H54 (cell line): ENCODE measurements at regions not wholly inside any gene's neighbourhood (a gene's known extent, or its start where the extent isn't known, plus 50 kb on each side); places are given as distances from the start of the nearest gene placed in this dataset.

ENCODE experiments used
- DNase-seq: peaks from one replicate; pipeline ENCODE4 v3.0.0; 2011; ENCODE audit warnings: low spot score, mixed read lengths; ENCODE audit not compliant: insufficient read length
- FAIRE-seq: peaks from 3 replicates; lab custom pipeline; 2011; peaks lifted over from hg19 to GRCh38; lab: Jason Lieb, UNC
- POLR2A ChIP-seq: IDR thresholded peaks from 2 replicates; pipeline ENCODE4 v1.6.1; 2011; ENCODE audit warnings: low read depth, mild to moderate bottlenecking, low read length

DNA sequence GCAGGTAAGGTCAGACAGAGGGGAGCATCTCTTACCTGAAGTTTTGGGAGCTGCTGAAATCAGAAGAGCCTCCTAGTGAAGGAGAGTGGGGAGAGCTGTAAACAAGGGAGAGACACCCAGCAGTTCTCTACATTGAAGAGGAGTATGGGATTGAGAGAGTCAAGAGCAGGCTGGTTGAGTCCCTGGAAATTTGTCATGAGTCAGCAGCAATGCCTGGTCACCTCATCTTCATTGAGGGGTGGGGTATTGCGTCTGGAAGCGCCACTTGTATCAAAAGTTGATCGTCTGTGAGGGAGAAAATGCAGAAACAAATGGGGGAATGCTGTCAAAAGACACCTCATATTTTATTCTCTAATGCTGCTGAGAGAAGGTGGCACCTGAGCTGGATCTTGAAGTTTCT lies 256.6 kb upstream of the CFAP20DC start:
- FAIRE-seq (no peak), DNase-seq (no peak)
- no peak for TF ChIP-seq POLR2A

DNA sequence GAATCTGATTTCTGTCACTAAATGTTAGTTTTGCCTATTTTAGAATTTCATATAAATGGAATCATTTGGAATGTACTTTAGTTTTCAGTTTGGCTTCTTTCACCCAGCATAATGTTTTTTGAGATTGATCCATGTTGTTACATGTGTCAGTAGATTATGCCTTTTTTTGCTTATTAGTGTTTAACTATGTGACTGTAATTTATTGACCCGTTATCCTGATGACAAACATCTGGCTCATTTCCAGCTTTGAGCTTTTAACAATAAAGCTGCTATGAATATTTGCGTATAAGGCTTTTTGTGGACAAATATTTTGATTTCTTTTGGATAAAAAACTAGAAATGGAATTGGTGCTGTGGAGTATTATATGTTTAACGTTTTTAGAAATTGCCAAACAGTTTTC lies 254.5 kb upstream of the CFAP20DC start:
- no peak for TF ChIP-seq POLR2A
- FAIRE-seq (no peak), DNase-seq (no peak)

DNA sequence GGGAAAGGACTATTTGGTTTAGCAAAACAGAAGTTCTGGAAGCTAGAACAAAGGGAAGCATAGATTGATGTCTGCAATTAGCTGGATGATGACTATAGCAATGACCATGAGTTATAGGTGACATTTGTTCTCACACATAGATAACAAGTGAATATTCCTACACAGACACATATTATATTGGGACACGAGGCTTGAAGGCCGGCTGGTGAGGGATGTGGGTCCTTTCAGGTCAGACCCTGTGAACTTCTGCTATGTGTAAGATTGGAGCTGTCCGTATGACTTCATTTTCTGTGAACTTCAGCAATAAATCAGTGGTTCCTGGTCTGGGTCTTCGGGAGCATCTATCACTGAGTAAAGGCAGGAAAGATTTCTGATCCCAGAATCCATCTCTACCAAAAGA lies 253.6 kb upstream of the CFAP20DC start:
- no peak for DNase-seq
- TF ChIP-seq POLR2A: no peak
- no peak for FAIRE-seq

DNA sequence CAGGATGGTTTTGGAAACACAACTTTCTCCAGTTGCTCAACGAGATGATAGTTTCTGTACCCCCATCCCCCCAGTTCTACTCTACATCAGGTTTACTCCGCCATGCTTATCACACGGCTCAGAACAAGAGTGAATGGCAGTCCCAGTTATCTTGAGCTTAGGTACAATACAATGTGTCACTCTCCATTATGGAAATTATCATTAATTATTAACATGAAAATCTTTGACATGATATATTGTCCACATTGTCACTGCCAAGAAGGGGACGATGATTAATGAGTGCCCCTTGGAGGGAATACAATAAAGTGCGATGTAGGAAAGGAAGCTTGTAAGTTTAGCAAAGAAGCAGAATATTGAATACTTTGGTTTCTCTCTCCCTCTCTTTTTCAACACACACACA lies 252.6 kb upstream of the CFAP20DC start:
- FAIRE-seq (no peak), DNase-seq (no peak)
- no peak for TF ChIP-seq POLR2A

DNA sequence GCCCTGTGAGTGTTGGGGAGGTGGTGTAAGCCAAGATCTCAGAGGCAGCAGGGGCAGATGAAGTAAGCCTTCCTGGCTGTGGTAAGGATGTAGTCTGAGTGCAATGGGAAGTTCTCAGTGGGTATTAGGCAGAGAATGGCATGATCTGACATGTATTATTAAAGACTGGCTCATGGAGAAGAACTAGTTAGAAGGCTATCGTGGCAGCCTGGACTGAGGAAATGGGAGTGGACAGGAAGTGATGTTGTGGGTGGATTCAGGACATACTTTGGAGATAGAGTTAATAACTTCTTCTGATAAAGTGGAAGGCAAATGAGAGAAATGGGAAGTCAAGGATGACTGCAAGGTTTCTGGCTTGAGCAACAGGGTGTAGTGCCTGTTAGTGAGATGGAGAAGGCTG lies 250.9 kb upstream of the CFAP20DC start:
- DNase-seq (no peak), FAIRE-seq (no peak)
- no peak for TF ChIP-seq POLR2A

DNA sequence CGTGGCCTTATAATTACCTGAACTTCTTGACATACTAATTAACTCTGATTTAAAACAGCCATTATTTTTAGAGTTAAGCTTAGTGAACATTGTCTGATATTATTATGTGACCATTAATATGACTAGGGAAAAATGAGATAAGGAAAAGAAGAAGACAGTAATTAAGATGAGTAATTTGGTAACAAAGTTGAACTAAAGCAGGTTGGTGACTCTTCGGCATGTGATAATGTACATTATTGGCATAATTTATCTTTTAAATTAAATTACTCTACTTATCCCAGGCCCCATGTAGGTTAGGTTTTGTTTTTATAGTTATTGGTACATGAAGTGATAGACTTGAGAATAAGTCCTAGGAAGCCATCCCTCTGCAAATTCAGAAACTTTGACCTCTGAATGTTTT lies 249.7 kb upstream of the CFAP20DC start:
- DNase-seq (no peak), FAIRE-seq (no peak)
- TF ChIP-seq POLR2A: no peak

DNA sequence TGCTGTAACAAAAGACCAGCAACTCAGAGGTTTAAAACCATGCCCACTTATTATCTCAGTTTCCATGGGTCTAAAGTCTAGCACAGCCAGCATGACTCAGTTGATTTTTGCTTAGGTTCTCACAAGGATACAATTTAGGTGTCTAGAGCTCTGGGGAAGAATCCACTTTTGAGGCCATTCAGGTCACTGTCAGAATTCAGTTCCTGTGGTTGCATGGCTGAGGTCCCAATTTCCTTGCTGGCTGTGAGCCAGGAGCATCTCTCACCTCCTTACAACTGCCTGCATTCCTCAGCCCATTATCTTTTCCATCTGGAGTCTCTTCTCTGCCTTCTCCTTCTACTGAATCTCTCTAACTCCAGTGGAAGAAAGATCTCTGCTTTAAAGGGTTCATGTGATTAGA lies 240.5 kb upstream of the CFAP20DC start:
- FAIRE-seq (no peak), DNase-seq (no peak)
- no peak for TF ChIP-seq POLR2A

DNA sequence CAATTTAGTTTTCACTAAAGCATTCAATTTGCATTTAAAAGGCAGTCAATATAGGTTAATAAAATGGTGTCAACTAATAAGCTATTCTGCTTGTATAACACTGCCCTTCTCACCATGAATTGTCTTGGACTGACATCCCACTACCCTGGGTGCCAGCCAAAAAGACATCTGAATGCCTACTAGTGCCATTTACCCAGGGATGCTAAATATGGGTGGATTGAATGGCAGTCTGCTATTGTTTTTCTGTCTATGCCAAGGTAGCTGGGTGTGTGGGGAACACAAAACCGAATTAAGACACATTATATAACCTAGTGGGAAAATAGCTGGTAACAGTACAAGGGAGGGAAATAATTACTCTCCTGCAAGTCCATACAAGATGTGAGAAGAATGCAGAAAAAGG lies 240.0 kb upstream of the CFAP20DC start:
- no peak for TF ChIP-seq POLR2A
- no peak for DNase-seq
- no peak for FAIRE-seq

DNA sequence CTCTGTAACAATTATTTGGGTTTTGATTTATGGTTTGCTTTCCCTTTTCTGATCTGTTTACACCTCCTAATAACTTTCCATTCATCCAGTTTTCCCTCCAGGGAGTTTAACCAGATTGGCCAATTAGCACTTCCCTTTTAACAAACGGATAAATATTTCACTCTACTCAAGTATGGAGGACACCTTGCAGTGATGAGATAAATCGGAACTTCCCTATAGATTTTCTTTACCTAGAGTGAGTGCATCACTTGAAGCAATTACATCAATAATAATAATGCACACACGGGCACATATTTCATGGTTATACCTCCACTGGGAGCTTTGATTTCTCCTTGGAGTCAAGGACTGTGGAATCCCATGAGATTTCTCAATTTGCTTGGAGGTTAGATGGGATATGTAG lies 239.1 kb upstream of the CFAP20DC start:
- no peak for DNase-seq
- no peak for TF ChIP-seq POLR2A
- no peak for FAIRE-seq

DNA sequence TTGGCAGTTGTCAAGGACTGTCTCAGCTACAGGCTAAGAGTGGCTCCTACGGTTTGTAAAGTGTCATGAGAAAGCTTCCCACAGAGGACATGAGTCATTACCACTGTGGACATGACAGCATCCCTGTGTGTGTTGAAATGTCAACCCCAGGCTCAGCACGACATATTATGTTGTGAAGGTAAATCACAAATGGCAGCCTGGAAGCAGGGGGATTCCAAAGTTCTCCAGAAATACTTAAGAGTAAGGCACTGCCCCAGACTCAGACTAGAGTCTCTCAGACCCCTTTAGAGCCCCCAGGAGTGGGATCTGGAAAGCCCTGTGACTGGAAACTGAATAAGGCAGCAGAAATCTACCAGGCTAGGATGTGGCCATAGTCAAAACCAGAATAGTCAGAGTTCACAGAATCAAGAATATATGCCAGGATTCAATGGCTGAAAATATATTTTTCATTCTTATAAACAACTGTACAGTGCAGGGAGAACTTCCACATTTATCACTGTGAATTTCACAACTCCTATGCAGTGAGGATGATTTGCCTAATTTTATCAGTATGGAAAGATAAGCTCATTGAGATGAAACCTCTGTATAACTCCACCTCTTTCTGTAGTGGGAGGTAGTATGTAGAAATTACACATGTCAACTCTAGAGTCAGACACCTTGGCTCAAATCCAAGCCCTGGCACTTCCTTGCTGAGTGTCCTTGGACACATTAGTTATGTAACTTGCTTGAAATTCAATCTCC lies 237.1 kb upstream of the CFAP20DC start:
- no peak for DNase-seq
- no peak for TF ChIP-seq POLR2A
- no peak for FAIRE-seq

DNA sequence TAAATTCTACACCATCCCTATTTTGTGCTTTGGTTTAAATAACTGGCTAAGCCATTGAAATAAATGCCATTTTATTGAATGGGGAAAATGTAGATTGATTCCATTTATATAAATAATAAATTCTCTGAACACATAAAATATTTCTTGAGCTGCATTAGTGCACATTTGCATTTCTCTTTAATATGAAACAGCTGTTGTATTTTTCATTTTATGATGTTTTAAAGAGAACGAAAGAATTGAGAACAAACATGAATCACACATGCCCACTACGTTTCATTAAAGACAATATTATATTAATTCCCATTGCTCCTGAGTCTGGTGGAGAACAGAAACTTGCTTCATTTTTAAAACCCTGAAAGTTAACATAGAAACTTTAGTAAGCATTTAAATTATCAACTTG lies 235.7 kb upstream of the CFAP20DC start:
- no peak for TF ChIP-seq POLR2A
- no peak for DNase-seq
- FAIRE-seq: no peak

DNA sequence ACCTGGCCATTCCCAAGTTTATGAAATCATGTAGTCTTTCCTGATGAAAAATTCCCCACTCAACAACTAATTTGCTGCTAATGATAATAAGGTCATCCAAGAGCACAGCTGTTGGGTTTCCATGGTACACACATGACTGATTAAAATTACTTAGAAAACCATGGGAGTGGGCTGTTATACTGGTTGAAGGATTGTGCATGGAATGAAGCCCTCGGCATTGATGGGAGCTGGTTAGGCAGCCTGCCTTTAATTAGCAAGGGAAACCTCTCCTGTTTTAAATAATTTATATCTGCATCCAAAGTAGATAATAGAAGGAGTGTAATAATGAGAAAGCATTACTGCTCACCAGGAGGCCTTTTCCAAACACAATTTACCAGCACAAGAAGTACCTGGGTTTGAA lies 235.1 kb upstream of the CFAP20DC start:
- no peak for TF ChIP-seq POLR2A
- FAIRE-seq (no peak), DNase-seq (no peak)

DNA sequence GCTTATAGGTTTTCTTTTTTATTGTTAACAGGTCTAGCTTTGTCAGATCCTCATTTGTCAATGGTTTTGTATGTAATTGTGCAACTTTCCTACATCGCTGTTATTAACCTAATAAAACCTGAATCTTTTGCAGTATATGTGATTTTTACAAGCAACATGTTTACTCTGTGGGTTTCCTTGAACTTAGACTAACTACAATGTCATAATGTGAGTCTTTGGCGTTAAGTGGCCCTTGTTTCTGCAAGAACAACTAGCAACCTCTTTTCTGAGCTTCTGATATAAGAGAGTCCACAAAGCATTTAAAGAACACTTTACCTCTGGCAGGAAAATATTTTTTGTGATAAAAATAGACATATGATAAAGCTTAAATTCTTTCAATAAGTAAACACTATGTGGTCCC lies 230.3 kb upstream of the CFAP20DC start:
- FAIRE-seq: no peak
- TF ChIP-seq POLR2A: no peak

DNA sequence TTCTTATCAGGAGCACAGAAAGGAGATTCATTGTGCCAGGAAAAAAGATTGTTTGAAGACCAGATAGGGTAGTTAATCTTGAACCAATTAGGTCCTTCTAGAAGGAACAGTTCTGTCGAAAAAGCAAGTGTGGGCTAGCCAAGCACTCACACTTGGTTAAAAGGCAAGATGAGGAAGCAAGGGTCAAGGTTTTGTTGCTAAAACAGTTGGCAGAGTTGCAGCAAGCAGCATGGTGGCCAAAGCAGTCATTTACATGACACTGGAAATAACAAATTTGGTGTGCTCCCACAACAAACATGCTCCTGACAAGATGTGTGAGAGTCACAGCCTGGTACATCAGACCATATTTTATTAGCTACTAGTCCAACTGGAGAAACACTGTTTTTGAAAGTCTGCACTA lies 228.0 kb upstream of the CFAP20DC start:
- FAIRE-seq: no peak
- DNase-seq: no peak
- no peak for TF ChIP-seq POLR2A

More for the DNA sequence above, 230.3 kb upstream of the CFAP20DC start:
- no peak for DNase-seq

DNA sequence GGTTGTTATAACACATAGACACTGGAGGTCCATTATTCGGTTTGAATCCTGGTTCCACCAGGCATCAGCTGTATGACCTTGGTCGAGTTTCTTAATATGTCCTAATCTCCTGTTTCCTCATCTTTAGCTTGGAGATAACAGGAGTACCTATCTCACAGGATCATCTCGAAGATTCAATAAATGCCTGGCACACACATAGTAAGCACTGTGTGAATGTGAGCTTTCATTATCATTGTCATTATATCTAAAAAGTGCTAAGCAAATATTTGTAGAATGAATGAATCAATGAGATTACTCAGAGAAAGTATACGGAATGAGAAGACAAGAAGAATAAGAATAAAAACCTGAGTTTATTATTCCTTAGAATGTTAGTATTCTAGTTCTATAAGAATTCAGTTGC lies 227.4 kb upstream of the CFAP20DC start:
- FAIRE-seq: no peak
- TF ChIP-seq POLR2A: no peak
- no peak for DNase-seq
